Neural crest cell (in vitro differentiated cells): ENCODE measurements at regions not wholly inside any gene's neighbourhood (a gene's known extent, or its start where the extent isn't known, plus 50 kb on each side); places are given as distances from the start of the nearest gene placed in this dataset.

Source experiments
- DNase-seq: peaks from one replicate; pipeline ENCODE4 v3.0.0; 2021; ENCODE audit warnings: low read depth, mixed read lengths, low spot score
- H3K27ac Mint-ChIP-seq: one replicate; pipeline ENCODE4 v1.8.0; 2021; ENCODE audit warnings: mild to moderate bottlenecking, mixed read lengths; ENCODE audit not compliant: unreplicated experiment
- H3K27me3 Mint-ChIP-seq: 2 replicates; pipeline ENCODE4 v1.8.0; 2021; ENCODE audit warnings: low read depth, mild to moderate bottlenecking, mixed read lengths
- H3K36me3 Mint-ChIP-seq: 2 replicates; pipeline ENCODE4 v1.8.0; 2021; ENCODE audit warnings: low read depth, mild to moderate bottlenecking, mixed read lengths
- H3K4me1 Mint-ChIP-seq: 2 replicates; pipeline ENCODE4 v1.8.0; 2021; ENCODE audit warnings: mixed read lengths
- H3K4me3 Mint-ChIP-seq: one replicate; pipeline ENCODE4 v1.8.0; 2021; ENCODE audit warnings: mild to moderate bottlenecking, mixed read lengths
- H3K9me3 Mint-ChIP-seq: 2 replicates; pipeline ENCODE4 v1.8.0; 2021; ENCODE audit warnings: mixed read lengths
- TF ChIP-seq, protein P1 (sequence below): fragments of 200-600 bp; sonication (generic); conservative IDR thresholded peaks from 2 replicates; pipeline ENCODE4 v1.5.0; 2021; ENCODE audit warnings: antibody characterized with exemption, mild to moderate bottlenecking

DNA sequence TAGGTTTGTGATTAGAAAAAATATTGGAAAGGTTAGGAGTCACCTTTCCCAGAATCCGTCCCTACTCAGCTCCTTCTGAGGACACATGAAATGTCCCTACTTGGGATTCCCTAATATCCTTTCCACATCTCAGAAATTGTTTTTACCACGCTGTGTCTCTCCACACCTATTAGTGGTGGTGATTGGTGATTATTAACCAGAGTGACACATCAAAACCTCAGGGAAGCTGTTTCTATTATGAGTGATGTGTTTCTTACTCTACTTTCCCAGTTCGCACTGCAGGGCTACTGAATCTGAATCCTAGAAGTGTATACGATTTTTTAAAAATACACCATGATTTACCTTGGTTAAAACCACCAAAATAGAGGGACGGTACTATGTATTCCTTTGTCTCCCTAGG lies 460.8 kb downstream of the TBC1D4 start:
- no peaks in the 10 kb centered on the region for H3K4me1 Mint-ChIP-seq
- no peaks in the 10 kb centered on the region for H3K27me3 Mint-ChIP-seq
- TF ChIP-seq, protein P1, sequence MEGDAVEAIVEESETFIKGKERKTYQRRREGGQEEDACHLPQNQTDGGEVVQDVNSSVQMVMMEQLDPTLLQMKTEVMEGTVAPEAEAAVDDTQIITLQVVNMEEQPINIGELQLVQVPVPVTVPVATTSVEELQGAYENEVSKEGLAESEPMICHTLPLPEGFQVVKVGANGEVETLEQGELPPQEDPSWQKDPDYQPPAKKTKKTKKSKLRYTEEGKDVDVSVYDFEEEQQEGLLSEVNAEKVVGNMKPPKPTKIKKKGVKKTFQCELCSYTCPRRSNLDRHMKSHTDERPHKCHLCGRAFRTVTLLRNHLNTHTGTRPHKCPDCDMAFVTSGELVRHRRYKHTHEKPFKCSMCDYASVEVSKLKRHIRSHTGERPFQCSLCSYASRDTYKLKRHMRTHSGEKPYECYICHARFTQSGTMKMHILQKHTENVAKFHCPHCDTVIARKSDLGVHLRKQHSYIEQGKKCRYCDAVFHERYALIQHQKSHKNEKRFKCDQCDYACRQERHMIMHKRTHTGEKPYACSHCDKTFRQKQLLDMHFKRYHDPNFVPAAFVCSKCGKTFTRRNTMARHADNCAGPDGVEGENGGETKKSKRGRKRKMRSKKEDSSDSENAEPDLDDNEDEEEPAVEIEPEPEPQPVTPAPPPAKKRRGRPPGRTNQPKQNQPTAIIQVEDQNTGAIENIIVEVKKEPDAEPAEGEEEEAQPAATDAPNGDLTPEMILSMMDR: no peak
- peaks cover 9% of the 10 kb centered on the region for H3K9me3 Mint-ChIP-seq
- no peak for DNase-seq
- H3K4me3 Mint-ChIP-seq: no peak overlapping the region
- no peak overlapping the region for H3K27ac Mint-ChIP-seq
- H3K36me3 Mint-ChIP-seq: peaks cover 2% of the 10 kb centered on the region

DNA sequence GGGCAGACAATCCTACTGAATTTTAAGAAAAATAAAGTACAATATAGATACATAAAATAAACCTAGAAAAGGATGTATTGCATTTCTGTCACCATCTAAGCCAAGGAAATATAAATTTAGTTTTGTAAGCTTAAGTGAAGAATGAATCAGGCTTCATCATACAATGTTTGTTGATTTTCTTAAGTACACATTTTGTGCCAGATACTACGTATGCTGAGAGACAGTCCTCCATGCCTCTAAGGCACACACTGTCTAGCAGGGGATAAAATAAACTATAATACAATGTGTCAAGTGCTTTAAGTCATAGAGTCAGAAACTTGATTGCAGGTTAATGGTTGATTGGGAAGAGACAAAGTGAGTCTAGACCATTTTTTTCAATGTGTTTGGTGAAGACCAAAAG lies 465.7 kb downstream of the TBC1D4 start:
- Mint-ChIP-seq H3K4me3 (no peak overlapping the region), H3K36me3 (peaks cover 2% of the 10 kb centered on the region), H3K27ac (no peak overlapping the region), H3K9me3 (peaks cover 9% of the 10 kb centered on the region), H3K4me1 (no peaks in the 10 kb centered on the region), H3K27me3 (no peaks in the 10 kb centered on the region)
- no peak for DNase-seq
- TF ChIP-seq, protein P1: no peak

DNA sequence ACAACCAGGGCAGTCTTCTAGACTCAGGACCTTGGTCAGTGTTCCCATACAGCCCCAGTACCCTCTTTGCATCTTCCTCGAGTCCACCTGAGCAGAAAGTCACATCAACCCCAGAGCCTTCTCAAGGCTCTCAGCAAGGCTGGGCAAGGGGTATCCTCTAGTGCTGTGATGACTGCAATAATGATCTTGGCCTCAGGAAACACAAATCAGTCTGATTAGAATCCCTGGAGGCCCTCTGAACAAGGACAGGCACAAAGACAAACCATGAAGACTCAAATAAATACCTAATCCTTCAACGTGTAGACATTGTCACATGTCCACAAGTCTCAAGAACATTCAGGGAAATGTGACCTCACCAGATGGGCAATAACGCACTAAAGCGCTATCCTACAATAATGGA lies 468.2 kb downstream of the TBC1D4 start:
- Mint-ChIP-seq H3K36me3 (peaks cover 2% of the 10 kb centered on the region), H3K4me3 (no peak overlapping the region), H3K27me3 (no peaks in the 10 kb centered on the region), H3K9me3 (peaks cover 7% of the 10 kb centered on the region), H3K27ac (no peak overlapping the region), H3K4me1 (no peaks in the 10 kb centered on the region)
- TF ChIP-seq, protein P1: no peak
- no peak for DNase-seq

DNA sequence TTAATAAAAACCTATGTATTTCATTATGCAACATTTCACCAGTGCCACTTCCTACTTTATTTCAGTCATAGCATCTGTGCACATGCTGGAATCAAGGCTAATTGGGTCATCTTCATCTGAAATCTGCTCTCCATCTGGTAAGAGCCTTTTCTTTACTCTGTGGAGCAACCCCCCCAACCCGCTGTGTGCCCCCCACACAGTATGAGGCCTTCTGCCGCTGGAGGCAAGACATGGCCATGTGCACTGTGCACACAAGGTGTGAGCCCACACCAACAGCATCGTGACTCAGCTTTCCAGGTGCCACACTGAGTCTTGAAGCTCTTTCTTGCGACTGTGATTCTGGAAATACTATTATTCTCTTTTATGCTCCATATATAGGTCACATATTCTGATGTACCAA lies 471.0 kb downstream of the TBC1D4 start:
- Mint-ChIP-seq H3K27ac (no peak overlapping the region), H3K9me3 (no peaks in the 10 kb centered on the region)

DNA sequence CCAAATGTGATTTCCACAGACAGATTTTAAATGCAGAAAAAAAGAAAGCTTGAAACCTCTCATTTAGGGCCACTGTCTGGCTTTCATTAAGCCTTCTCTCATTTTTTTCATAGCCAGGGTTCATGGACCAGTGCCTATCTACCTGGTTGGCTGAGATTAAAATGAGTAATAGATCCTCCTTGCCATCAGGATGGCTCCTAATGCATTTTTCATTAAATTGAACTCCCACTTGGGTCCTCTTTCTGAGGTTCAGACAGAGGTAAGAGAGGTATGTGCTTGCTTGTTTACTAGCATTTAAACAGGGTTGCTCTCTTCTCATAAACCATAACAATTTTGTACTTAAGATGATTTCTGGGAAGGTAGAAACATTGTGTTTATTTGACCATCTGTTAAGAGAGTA lies 473.0 kb downstream of the TBC1D4 start:
- H3K27me3 Mint-ChIP-seq: no peaks in the 10 kb centered on the region
- no peak overlapping the region for H3K27ac Mint-ChIP-seq
- no peak overlapping the region for H3K4me3 Mint-ChIP-seq
- H3K36me3 Mint-ChIP-seq: no peaks in the 10 kb centered on the region
- no peaks in the 10 kb centered on the region for H3K4me1 Mint-ChIP-seq
- no peaks in the 10 kb centered on the region for H3K9me3 Mint-ChIP-seq
- no peak for DNase-seq
- TF ChIP-seq, protein P1: no peak

More for the DNA sequence above, 471.0 kb downstream of the TBC1D4 start:
- H3K36me3 Mint-ChIP-seq: no peaks in the 10 kb centered on the region
- H3K27me3 Mint-ChIP-seq: no peaks in the 10 kb centered on the region
- TF ChIP-seq, protein P1: no peak
- no peaks in the 10 kb centered on the region for H3K4me1 Mint-ChIP-seq
- DNase-seq: no peak
- H3K4me3 Mint-ChIP-seq: no peak overlapping the region

DNA sequence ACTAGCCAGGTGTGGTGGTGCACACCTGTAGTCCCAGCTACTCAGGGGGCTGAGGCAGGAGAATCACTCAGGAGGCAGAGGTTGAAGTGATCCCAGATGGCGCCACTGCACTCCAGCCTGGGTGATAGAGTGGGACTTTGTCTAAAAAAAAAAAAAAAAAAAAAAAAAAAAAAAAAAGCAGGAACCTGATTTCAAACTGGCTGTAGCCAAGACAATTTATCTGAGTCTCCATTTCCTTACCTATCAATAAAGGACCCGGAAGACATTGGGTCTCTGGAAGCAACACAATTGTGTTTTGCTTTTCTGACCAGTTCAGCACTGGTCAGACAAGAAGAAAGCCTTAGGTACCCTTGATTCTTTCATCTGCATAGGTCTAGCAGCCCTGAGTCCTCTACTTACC lies 491.0 kb downstream of the TBC1D4 start:
- H3K36me3 Mint-ChIP-seq: no peaks in the 10 kb centered on the region
- H3K27ac Mint-ChIP-seq: no peak overlapping the region
- no peaks in the 10 kb centered on the region for H3K27me3 Mint-ChIP-seq
- H3K9me3 Mint-ChIP-seq: no peaks in the 10 kb centered on the region
- DNase-seq: no peak
- TF ChIP-seq, protein P1: no peak
- H3K4me1 Mint-ChIP-seq: peaks cover 2% of the 10 kb centered on the region
- H3K4me3 Mint-ChIP-seq: no peak overlapping the region
